ENCODE measurements at regions not wholly inside any gene's neighbourhood (a gene's known extent, or its start where the extent isn't known, plus 50 kb on each side); places are given as distances from the start of the nearest gene placed in this dataset.

GRCh38 chr11:80167766-80168165 lies 726.9 kb upstream of the TENM4 start:
- TF ChIP-seq EP300 (IDR thresholded peaks at IDR 0.05) (no peak), POLR2A (IDR thresholded peaks at IDR 0.05) (no peak)
- TF ChIP-seq, protein P1, sequence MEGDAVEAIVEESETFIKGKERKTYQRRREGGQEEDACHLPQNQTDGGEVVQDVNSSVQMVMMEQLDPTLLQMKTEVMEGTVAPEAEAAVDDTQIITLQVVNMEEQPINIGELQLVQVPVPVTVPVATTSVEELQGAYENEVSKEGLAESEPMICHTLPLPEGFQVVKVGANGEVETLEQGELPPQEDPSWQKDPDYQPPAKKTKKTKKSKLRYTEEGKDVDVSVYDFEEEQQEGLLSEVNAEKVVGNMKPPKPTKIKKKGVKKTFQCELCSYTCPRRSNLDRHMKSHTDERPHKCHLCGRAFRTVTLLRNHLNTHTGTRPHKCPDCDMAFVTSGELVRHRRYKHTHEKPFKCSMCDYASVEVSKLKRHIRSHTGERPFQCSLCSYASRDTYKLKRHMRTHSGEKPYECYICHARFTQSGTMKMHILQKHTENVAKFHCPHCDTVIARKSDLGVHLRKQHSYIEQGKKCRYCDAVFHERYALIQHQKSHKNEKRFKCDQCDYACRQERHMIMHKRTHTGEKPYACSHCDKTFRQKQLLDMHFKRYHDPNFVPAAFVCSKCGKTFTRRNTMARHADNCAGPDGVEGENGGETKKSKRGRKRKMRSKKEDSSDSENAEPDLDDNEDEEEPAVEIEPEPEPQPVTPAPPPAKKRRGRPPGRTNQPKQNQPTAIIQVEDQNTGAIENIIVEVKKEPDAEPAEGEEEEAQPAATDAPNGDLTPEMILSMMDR (IDR thresholded peaks at IDR 0.05), result no peak
